Spleen (tissue), 11 donors: ENCODE measurements at regions not wholly inside any gene's neighbourhood (a gene's known extent, or its start where the extent isn't known, plus 50 kb on each side); places are given as distances from the start of the nearest gene placed in this dataset.

ENCODE experiments used
- DNase-seq: peaks from one replicate; pipeline ENCODE4 v3.0.0-alpha.2; 2020
- H3K27ac ChIP-seq, 8 donors: fragments of 200-600 bp; sonication (generic) in 7 of 8; 1 replicate in 4 of 8; 2 replicates in 4 of 8; pipeline versions ENCODE4 v1.5.0 to v1.8.0; 2016 to 2021; ENCODE audit warnings: inconsistent platforms in 4 of 8, mild to moderate bottlenecking in 4 of 8, moderate library complexity in 1 of 8
- H3K27me3 ChIP-seq, 7 donors: fragments of 200-600 bp; sonication (generic) in 6 of 7; replicated peaks in 1 of 7; 1 replicate in 4 of 7; 2 replicates in 3 of 7; pipeline versions ENCODE4 v1.5.0 to v1.8.0; 2016 to 2021; ENCODE audit warnings: inconsistent platforms in 3 of 7, mild to moderate bottlenecking in 1 of 7
- H3K36me3 ChIP-seq, 6 donors: fragments of 200-600 bp; sonication (generic) in 5 of 6; 1 replicate in 4 of 6; 2 replicates in 2 of 6; pipeline versions ENCODE4 v1.5.0 to v1.8.0; 2016 to 2021; ENCODE audit warnings: inconsistent platforms in 2 of 6
- H3K4me1 ChIP-seq, 6 donors: fragments of 200-600 bp; sonication (generic) in 5 of 6; 1 replicate in 3 of 6; 2 replicates in 3 of 6; pipeline versions ENCODE4 v1.5.0 to v1.8.0; 2016 to 2021; ENCODE audit warnings: inconsistent platforms in 3 of 6
- H3K4me3 ChIP-seq, 8 donors: fragments of 200-600 bp; sonication (generic) in 7 of 8; 1 replicate in 4 of 8; 2 replicates in 4 of 8; pipeline versions ENCODE4 v1.5.0 to v1.8.0; 2016 to 2021; ENCODE audit warnings: inconsistent platforms in 4 of 8, mild to moderate bottlenecking in 4 of 8, moderate library complexity in 2 of 8
- H3K9me3 ChIP-seq, 8 donors: fragments of 200-600 bp; sonication (generic) in 7 of 8; 1 replicate in 4 of 8; 2 replicates in 4 of 8; pipeline versions ENCODE4 v1.5.0 to v1.8.0; 2016 to 2021; ENCODE audit warnings: inconsistent platforms in 4 of 8
- CTCF ChIP-seq, 11 experiments: fragments of 200-600 bp in 7 of 11; fragments of 450-650 bp in 4 of 11; sonication (generic) in 4 of 11; IDR thresholded peaks in 8 of 11; conservative IDR thresholded peaks in 3 of 11; 1 replicate in 7 of 11; 2 replicates in 4 of 11; pipeline versions ENCODE4 v1.4.0 to v1.8.0; 2016 to 2021; ENCODE audit warnings: antibody characterized with exemption in 11 of 11, inconsistent platforms in 4 of 11, mild to moderate bottlenecking in 1 of 11
- POLR2A ChIP-seq, 3 donors: fragments of 450-650 bp; IDR thresholded peaks; one replicate each; pipeline ENCODE4 v1.5.1; 2017; ENCODE audit warnings: antibody characterized with exemption in 3 of 3, mild to moderate bottlenecking in 1 of 3
- POLR2AphosphoS5 ChIP-seq, 3 donors: sonication (generic); formaldehyde crosslinking; IDR thresholded peaks; one replicate each; pipeline ENCODE4 v1.5.1; 2017; ENCODE audit warnings: antibody characterized with exemption in 3 of 3
- WGBS, 5 donors: extraction: QIAGEN DNeasy Blood & Tissue Kit in 3 of 5; methylation state at CpG; one replicate each; pipeline versions ENCODE4 v1.1.5 to v1.1.7; 2013 to 2018; 5-methylcytosine and 5-hydroxymethylcytosine counted together
- intact Hi-C: fragments of 100-400 bp; cut with DNase I; formaldehyde crosslinking; loops from one replicate; pipeline ENCODE4 v1.15.0; 2023; ENCODE audit warnings: low total_unique reads
- donor health status: healthy with polysubstance abuse.
- donor health status: DM: no; HTN: no; CAD: no; lungs with moderate emphysema.
- donor health status: DM: no; HTN: no; CAD: no.
- donor health status: Bipolar disorder and iron deficiency.
- donor health status: healthy.
- donor health status: DM: no; HTN: no; CAD: no.
- donor health status: DM: yes; HTN: yes; CAD: no.

GRCh38 chr21:34198231-34199120 is 125.1 kb downstream of the MRPS6 start:
- Histone ChIP-seq H3K9me3 (peaks cover 0 to 2% (median 0%) of the 10 kb centered on the region in 8 donors), H3K4me1 (peaks cover 10 to 60% (median 42%) of the 10 kb centered on the region in 6 donors), H3K36me3 (no peaks in the 10 kb centered on the region), H3K27me3 (peaks cover 0 to 11% (median 0%) of the 10 kb centered on the region in 7 donors), H3K4me3 (peak overlapping the region in 1 of 8 donors; percentile 56), H3K27ac (peak overlapping the region in 7 of 8 donors; percentile 57 to 94 (median 76))
- intact Hi-C loops, result no loop called here
- WGBS, 5 donors, result 35 to 56% (median 51%) methylated on average over 16 of the region's 16 CpGs
- DNase-seq, result no peak
- TF ChIP-seq CTCF (IDR thresholded peaks at IDR 0.05 in 8 of 11, conservative IDR thresholded peaks at IDR 0.05 in 3 of 11) (no peak), POLR2AphosphoS5 (IDR thresholded peaks at IDR 0.05) (no peak), POLR2A (IDR thresholded peaks at IDR 0.05) (no peak)

DNA sequence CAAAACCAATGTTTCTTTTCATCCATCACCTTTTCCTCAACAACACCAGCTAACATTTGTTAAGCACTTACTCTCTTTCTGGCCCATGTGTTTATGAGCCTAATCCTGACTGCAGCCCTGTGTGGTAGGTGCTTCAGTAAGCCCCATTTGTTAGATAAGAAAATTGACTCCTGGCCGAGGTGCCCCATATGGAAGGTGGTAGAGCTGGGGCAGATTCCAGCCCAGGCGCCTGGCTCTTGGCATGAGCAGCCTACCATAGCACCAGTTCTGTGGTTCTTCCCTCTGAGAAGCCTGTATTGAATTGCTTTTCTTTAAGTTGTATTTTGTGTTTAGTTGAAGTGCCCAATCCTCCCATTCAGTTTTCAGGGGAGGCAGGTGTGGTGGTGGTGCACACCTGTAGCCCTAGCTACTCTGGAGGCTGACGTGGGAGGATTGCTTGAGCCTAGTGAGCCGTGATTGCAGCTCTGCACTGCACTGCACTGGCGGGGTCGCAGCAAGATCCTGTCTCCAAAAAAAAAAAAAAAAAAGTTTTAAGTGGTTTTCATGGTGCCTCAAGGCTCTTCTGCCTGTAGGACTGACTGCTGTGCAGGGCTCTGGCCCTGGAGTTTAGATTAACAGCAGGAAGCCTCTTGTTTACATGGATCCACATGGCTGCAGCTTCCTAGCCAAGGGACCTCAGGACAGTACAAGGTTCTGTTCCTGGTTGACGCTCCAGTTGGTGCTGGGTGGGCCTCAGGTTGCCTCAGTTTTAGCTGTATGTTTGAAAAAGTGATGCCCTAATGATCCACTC is 125.9 kb downstream of the MRPS6 start:
- TF ChIP-seq CTCF (IDR thresholded peaks at IDR 0.05 in 8 of 11, conservative IDR thresholded peaks at IDR 0.05 in 3 of 11) (no peak), POLR2AphosphoS5 (IDR thresholded peaks at IDR 0.05) (no peak), POLR2A (IDR thresholded peaks at IDR 0.05) (no peak)
- no peaks in the 10 kb centered on the region for H3K36me3 ChIP-seq
- no peak for DNase-seq
- H3K27me3 ChIP-seq, result peaks cover 0 to 11% (median 0%) of the 10 kb centered on the region in 7 donors
- peak overlapping the region in 1 of 8 donors; percentile 56 for H3K4me3 ChIP-seq
- WGBS, 5 donors, result 64 to 75% (median 66%) methylated on average over 7 of the region's 7 CpGs
- H3K9me3 ChIP-seq, result no peaks in the 10 kb centered on the region
- intact Hi-C loops, result no loop called here
- H3K4me1 ChIP-seq, result peaks cover 10 to 68% (median 45%) of the 10 kb centered on the region in 6 donors
- peak overlapping the region in 7 of 8 donors; percentile 57 to 94 (median 76) for H3K27ac ChIP-seq

GRCh38 chr21:34200288-34200905 is 127.0 kb downstream of the MRPS6 start:
- Histone ChIP-seq H3K9me3 (no peaks in the 10 kb centered on the region), H3K4me3 (peak overlapping the region in 1 of 8 donors; percentile 56), H3K4me1 (peaks cover 10 to 78% (median 47%) of the 10 kb centered on the region in 6 donors), H3K27me3 (peaks cover 0 to 11% (median 0%) of the 10 kb centered on the region in 7 donors), H3K36me3 (no peaks in the 10 kb centered on the region), H3K27ac (peak overlapping the region in 7 of 8 donors; percentile 71 to 94 (median 81))
- WGBS, 5 donors, result 52 to 80% (median 66%) methylated on average over 7 of the region's 7 CpGs
- intact Hi-C loops, result no loop called here
- TF ChIP-seq POLR2AphosphoS5 (IDR thresholded peaks at IDR 0.05), result peak in 1 of 3 donors; percentile 50
- TF ChIP-seq CTCF (IDR thresholded peaks at IDR 0.05 in 8 of 11, conservative IDR thresholded peaks at IDR 0.05 in 3 of 11), result no peak
- no peak for DNase-seq
